ENCODE measurements at regions not wholly inside any gene's neighbourhood (a gene's known extent, or its start where the extent isn't known, plus 50 kb on each side); places are given as distances from the start of the nearest gene placed in this dataset.
"Not testable (repeated sequence)": the region's sequence is repeated elsewhere in the genome, so short reads cannot be mapped to it uniquely, and the experiment has no call there.

- DNase-seq (ENCODE audit: low read depth in 1 of 2, low spot score in 1 of 2), result no peak
- no peaks in the 10 kb centered on the region for H3K27me3 ChIP-seq
- H3K36me3 ChIP-seq, result no peaks in the 10 kb centered on the region
- H3K4me3 ChIP-seq, result no peak overlapping the region
- no peak overlapping the region for H3K27ac ChIP-seq
- H3K4me1 ChIP-seq (ENCODE audit: low read depth), result peaks cover 13% of the 10 kb centered on the region
- H3K9me3 ChIP-seq (ENCODE audit: low read depth), result no peaks in the 10 kb centered on the region
- TF ChIP-seq, protein P1, sequence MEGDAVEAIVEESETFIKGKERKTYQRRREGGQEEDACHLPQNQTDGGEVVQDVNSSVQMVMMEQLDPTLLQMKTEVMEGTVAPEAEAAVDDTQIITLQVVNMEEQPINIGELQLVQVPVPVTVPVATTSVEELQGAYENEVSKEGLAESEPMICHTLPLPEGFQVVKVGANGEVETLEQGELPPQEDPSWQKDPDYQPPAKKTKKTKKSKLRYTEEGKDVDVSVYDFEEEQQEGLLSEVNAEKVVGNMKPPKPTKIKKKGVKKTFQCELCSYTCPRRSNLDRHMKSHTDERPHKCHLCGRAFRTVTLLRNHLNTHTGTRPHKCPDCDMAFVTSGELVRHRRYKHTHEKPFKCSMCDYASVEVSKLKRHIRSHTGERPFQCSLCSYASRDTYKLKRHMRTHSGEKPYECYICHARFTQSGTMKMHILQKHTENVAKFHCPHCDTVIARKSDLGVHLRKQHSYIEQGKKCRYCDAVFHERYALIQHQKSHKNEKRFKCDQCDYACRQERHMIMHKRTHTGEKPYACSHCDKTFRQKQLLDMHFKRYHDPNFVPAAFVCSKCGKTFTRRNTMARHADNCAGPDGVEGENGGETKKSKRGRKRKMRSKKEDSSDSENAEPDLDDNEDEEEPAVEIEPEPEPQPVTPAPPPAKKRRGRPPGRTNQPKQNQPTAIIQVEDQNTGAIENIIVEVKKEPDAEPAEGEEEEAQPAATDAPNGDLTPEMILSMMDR (IDR thresholded peaks at IDR 0.05; ENCODE audit: low read depth, low read length), result no peak
These were observed 305.4 kb upstream of the CELF2 start for GRCh38 chr10:10712155-10712704.

DNA sequence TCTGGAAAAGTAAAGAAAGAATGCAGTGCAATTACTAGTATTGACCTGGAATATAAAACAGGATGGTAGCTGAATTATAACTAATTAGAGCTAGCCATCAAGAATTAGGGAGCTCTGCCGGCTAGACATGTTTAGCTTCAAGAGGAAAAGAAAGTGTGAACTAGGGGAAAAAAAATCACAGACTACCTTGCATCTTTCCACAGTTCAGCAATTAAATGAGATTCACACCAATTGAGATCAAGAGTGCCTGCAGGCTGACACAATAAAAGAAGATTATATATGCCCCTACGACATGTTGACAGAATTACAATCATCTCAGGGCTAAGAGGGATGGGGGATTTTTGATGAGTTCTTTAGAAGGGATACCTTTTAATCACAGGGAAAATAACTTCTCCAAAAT lies 303.3 kb upstream of the CELF2 start:
- no peaks in the 10 kb centered on the region for H3K27me3 ChIP-seq
- no peak overlapping the region for H3K27ac ChIP-seq
- no peak overlapping the region for H3K4me3 ChIP-seq
- H3K36me3 ChIP-seq, result no peaks in the 10 kb centered on the region
- TF ChIP-seq, protein P1 (IDR thresholded peaks at IDR 0.05; ENCODE audit: low read depth, low read length), result no peak
- H3K4me1 ChIP-seq (ENCODE audit: low read depth), result peaks cover 13% of the 10 kb centered on the region
- H3K9me3 ChIP-seq (ENCODE audit: low read depth), result no peaks in the 10 kb centered on the region
- no peak for DNase-seq (ENCODE audit: low read depth in 1 of 2, low spot score in 1 of 2)

DNA sequence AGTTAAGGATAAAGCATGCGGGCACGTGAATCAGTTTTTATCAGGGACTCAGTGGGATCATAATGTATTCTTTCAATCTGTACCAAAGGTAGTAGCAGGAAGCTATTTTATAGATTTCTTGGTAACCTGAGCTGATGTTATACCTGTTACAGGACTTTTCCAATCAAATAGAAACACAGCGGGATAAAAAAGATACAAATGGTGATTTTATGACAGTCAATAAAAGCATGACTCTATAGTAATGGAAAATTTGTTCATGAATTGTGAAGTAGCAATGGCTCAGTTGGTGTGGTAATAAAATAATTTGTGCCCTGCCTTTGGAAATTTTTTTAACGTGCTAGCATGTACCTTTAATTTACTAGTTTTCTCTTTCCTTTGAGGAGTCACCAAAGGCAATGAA lies 300.7 kb upstream of the CELF2 start:
- no peak for DNase-seq (ENCODE audit: low read depth in 1 of 2, low spot score in 1 of 2)
- no peaks in the 10 kb centered on the region for H3K36me3 ChIP-seq
- H3K4me1 ChIP-seq (ENCODE audit: low read depth), result peaks cover 13% of the 10 kb centered on the region
- H3K4me3 ChIP-seq, result no peak overlapping the region
- H3K27ac ChIP-seq, result no peak overlapping the region
- H3K9me3 ChIP-seq (ENCODE audit: low read depth), result no peaks in the 10 kb centered on the region
- TF ChIP-seq, protein P1 (IDR thresholded peaks at IDR 0.05; ENCODE audit: low read depth, low read length), result no peak
- no peaks in the 10 kb centered on the region for H3K27me3 ChIP-seq

DNA sequence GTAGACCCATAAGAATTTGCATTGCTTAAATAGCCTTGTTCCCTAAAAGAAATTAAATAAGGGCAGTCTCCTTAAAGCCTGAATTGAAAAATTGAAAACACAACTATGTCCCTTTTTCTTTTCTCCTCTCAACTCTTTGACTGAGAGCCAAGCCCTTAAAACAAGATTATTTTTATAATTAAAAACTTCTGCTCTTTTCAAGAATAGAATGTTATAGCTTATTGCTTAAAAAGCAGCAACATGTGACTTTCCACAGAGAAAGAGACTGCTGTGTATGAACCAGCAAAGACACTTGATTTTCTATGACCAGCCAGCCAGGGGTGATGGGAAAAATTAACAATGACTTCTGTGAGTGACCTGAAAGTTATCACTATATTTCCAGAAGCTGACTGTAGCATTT lies 295.2 kb upstream of the CELF2 start:
- Histone ChIP-seq H3K36me3 (no peaks in the 10 kb centered on the region), H3K9me3 (ENCODE audit: low read depth) (no peaks in the 10 kb centered on the region), H3K4me1 (ENCODE audit: low read depth) (no peaks in the 10 kb centered on the region), H3K27ac (no peak overlapping the region), H3K4me3 (no peak overlapping the region), H3K27me3 (no peaks in the 10 kb centered on the region)
- DNase-seq (ENCODE audit: low read depth in 1 of 2, low spot score in 1 of 2), result no peak
- TF ChIP-seq, protein P1 (IDR thresholded peaks at IDR 0.05; ENCODE audit: low read depth, low read length), result no peak

DNA sequence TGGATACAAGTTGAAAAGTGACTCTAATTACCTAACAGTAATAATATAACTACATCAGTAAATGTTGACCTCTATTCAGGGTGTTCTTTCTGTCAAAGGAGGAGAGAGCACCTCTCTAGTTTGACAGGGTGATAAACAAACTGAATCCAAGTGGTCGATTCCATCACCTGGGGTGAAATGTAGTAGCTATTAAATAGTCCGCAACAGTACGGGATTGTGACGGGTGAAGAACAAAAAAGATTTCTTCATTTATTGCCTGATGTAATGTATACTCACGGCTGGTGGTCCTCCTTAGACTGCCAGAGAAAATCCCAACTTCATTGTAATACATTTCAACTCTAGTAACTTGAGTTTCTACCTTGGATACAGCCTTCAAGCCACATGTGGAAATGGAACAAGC lies 292.5 kb upstream of the CELF2 start:
- no peaks in the 10 kb centered on the region for H3K9me3 ChIP-seq (ENCODE audit: low read depth)
- no peak overlapping the region for H3K27ac ChIP-seq
- H3K4me1 ChIP-seq (ENCODE audit: low read depth), result peaks cover 7% of the 10 kb centered on the region
- H3K27me3 ChIP-seq, result no peaks in the 10 kb centered on the region
- no peak overlapping the region for H3K4me3 ChIP-seq
- no peaks in the 10 kb centered on the region for H3K36me3 ChIP-seq
- no peak for DNase-seq (ENCODE audit: low read depth in 1 of 2, low spot score in 1 of 2)
- TF ChIP-seq, protein P1 (IDR thresholded peaks at IDR 0.05; ENCODE audit: low read depth, low read length), result no peak

DNA sequence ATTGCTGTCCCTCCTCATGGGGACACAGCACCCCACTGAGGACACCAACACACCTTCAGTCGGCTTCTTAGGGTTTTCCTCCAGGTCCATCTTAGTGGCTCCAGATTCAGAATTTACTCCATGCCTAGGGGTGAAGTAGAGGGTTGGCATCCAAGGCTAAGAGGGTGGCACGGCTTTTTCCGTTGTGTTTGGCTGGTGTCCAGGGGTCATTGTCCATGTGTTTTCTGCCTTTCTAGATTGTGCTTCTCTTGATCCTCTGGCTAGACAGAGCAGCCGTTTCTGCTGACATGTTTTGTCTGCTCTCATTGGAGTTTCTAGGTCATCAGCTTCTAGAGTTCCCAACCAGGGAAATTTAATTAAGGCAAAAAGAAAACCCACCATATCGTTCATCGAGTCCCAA lies 291.6 kb upstream of the CELF2 start:
- peaks cover 7% of the 10 kb centered on the region for H3K4me1 ChIP-seq (ENCODE audit: low read depth)
- TF ChIP-seq, protein P1 (IDR thresholded peaks at IDR 0.05; ENCODE audit: low read depth, low read length), result no peak
- H3K27ac ChIP-seq, result no peak overlapping the region
- no peaks in the 10 kb centered on the region for H3K27me3 ChIP-seq
- H3K4me3 ChIP-seq, result no peak overlapping the region
- no peaks in the 10 kb centered on the region for H3K36me3 ChIP-seq
- H3K9me3 ChIP-seq (ENCODE audit: low read depth), result no peaks in the 10 kb centered on the region
- DNase-seq (ENCODE audit: low read depth in 1 of 2, low spot score in 1 of 2), result no peak

DNA sequence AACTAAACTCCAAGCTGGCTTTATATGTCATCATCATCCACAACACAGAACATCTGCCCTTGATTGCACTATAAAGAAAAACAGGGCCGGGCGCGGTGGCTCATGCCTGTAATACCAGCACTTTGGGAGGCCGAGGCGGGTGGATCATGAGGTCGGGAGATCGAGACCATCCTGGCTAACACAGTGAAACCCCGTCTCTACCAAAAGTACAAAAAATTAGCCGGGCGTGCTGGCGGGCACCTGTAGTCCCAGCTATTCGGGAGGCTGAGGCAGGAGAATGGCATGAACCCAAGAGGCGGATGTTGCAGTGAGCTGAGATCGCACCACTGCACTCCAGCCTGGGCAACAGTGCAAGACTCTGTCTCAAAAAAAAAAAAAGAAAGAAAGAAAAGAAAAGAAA lies 290.3 kb upstream of the CELF2 start:
- not testable (repeated sequence) for H3K9me3 ChIP-seq (ENCODE audit: low read depth); H3K27ac ChIP-seq; H3K27me3 ChIP-seq; H3K4me3 ChIP-seq; DNase-seq (ENCODE audit: low read depth in 1 of 2, low spot score in 1 of 2); H3K4me1 ChIP-seq (ENCODE audit: low read depth); H3K36me3 ChIP-seq
